AG04450 (cell line): ENCODE measurements at regions not wholly inside any gene's neighbourhood (a gene's known extent, or its start where the extent isn't known, plus 50 kb on each side); places are given as distances from the start of the nearest gene placed in this dataset.

Source experiments
- CTCF ChIA-PET: fragments of 300-600, 350-600 bp; formaldehyde crosslinking; extraction: SDS; loops from one replicate; lab custom pipeline; 2022; ENCODE audit warnings: antibody characterized with exemption, inconsistent platforms; lab: Charles Lee
- POLR2A ChIA-PET: fragments of 350-600 bp; formaldehyde crosslinking; extraction: SDS; loops from one replicate; lab custom pipeline; 2021; ENCODE audit warnings: antibody characterized with exemption, inconsistent platforms; lab: Yijun Ruan, JAX
- DNase-seq: peaks from one replicate; pipeline ENCODE4 v3.0.0-alpha.2; 2011; ENCODE audit warnings: low read depth, low spot score
- H3K27ac ChIP-seq: one replicate; pipeline ENCODE4 v1.5.1; 2012; ENCODE audit warnings: low read depth, low read length, control low read depth
- H3K27me3 ChIP-seq: one replicate; pipeline ENCODE4 v1.6.0; 2012; ENCODE audit warnings: low read length; ENCODE audit not compliant: control insufficient read depth, insufficient read depth
- H3K4me3 ChIP-seq: 2 replicates; pipeline ENCODE4 v1.5.1; 2011; ENCODE audit warnings: mild to moderate bottlenecking, low read depth, low read length, control low read depth
- H3K9me3 ChIP-seq: 2 replicates; pipeline ENCODE4 v1.5.1; 2012; ENCODE audit warnings: low read length; ENCODE audit not compliant: control insufficient read depth, insufficient read depth
- TF ChIP-seq, protein P1 (sequence below): IDR thresholded peaks from 2 replicates; pipeline ENCODE4 v1.5.1; 2011; ENCODE audit warnings: low read depth, low read length, control low read depth, inconsistent platforms

DNA sequence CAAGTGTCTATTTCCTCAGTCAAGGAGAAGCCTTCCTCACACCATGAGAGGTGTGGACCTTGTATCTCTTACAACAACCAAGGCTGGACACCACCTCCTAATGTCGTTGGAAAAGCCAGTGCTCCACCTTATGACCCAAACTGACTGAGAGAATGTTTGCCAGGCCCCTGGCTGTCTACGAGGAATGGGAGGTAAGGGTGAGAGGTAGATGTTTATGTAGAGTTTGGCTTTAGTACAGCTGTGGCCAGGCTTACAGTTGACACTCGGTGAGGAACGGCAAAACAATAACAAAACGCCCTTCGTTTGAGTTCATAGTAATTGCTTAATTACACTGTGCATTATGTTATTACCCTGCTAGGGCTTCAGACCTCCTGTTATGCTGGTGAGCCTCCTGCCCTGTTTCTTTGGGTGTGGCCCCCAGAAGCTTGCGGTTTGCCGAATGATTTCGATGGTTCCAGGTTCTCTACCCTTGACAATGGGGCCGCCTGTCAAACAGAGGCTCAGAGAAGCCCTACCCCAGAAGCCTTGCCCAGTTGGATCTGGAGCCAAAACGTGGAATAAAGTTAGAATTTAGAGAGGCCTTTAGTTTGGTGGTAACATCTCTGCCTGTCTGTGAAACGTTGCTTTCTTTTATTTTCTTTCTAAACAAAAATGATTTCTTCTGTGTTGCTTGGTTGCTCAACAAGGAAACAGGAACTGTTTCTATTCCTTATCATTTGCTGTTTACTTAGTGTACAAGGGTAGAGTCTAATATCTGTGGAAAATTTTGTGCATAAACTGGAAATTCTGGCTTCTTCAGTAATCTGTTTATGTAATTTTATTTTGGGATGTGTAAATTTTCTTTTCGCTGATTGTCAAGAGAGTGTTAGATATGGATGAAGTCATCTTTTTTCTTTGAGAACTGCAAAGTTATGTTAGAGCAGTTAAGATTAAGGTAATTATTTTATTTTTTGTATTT is 60.4 kb upstream of the FOXQ1 start:
- no peak for DNase-seq
- Histone ChIP-seq H3K9me3 (no peaks in the 10 kb centered on the region), H3K27ac (no peak overlapping the region), H3K4me3 (no peak overlapping the region), H3K27me3 (peaks cover 3% of the 10 kb centered on the region)
- ChIA-PET POLR2A (no interaction called here), CTCF (no interaction called here)
- TF ChIP-seq, protein P1, sequence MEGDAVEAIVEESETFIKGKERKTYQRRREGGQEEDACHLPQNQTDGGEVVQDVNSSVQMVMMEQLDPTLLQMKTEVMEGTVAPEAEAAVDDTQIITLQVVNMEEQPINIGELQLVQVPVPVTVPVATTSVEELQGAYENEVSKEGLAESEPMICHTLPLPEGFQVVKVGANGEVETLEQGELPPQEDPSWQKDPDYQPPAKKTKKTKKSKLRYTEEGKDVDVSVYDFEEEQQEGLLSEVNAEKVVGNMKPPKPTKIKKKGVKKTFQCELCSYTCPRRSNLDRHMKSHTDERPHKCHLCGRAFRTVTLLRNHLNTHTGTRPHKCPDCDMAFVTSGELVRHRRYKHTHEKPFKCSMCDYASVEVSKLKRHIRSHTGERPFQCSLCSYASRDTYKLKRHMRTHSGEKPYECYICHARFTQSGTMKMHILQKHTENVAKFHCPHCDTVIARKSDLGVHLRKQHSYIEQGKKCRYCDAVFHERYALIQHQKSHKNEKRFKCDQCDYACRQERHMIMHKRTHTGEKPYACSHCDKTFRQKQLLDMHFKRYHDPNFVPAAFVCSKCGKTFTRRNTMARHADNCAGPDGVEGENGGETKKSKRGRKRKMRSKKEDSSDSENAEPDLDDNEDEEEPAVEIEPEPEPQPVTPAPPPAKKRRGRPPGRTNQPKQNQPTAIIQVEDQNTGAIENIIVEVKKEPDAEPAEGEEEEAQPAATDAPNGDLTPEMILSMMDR = no peak

DNA sequence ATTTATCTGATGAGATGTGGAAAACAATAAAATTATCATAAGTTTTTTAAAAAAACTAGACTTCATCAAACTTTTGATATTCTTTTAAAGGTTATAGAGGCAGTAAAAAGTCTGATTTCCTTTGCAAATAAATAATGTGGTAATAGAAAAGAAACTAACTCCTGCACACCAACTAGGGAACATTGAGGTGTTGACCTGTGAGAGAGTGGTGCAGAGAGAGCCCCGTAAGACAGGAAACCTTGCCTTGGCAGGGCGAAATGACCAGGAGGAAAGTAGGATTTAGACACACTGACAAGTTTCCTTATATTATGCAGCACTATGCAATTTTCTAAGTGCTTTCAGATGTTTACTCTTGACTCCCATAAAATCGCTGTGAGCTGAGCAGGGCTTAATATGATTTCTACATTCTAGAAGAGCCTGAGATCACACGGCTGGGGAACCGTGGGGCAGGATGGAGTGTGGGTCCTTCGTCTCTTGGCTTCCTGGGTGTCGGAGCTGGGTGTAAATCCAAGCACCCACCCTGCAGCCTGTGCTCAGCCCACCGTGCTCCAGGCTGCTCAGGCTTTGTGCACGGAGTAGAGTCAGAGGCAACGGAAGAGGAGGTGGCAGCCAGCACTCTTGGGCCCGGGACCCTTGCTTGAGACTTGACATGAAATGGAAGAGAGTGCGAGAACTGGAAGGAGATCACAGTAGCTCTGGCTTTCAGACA is 61.3 kb upstream of the FOXQ1 start:
- TF ChIP-seq, protein P1 = no peak
- peaks cover 3% of the 10 kb centered on the region for H3K27me3 ChIP-seq
- ChIA-PET POLR2A (no interaction called here), CTCF (no interaction called here)
- H3K4me3 ChIP-seq = no peak overlapping the region
- no peaks in the 10 kb centered on the region for H3K9me3 ChIP-seq
- DNase-seq = no peak
- no peak overlapping the region for H3K27ac ChIP-seq

DNA sequence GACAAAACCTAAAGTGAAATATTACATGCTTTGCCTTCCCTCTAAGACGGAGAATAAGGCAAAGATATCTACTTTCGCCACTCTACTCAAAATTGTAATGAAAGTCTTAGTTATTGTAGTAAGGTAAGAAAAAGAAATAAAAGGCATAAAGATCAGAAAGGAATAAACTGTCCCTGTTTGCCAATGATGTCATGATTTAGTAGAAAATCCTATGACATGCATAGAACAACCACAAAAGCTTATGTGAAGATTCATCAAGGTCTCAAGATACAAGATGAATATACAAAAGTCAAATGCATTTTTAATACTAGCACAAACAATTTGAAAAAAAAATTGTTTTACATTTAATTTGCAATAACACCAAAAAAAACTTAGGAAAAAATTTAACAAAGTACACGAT is 64.0 kb upstream of the FOXQ1 start:
- DNase-seq = no peak

DNA sequence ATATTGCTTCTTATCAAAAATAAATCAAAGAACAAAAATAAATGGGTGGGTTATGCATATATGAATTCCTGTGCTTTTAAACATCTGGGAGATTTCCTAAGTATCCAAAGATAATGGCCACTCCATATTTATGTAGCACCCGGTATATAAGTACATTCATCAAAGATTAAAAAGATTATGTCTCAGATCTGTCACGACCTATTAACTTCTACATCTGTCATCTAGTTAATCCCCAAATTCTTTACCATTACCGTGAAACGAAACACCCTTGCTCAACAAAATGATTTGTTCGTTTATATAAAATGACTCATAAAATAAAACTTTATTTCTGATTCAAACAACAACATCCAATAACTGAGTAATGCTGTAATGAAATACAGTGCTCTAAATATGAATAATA is 64.8 kb upstream of the FOXQ1 start:
- TF ChIP-seq, protein P1 = no peak
- POLR2A ChIA-PET = no interaction called here
- no peaks in the 10 kb centered on the region for H3K9me3 ChIP-seq
- peaks cover 6% of the 10 kb centered on the region for H3K27me3 ChIP-seq
- no peak overlapping the region for H3K27ac ChIP-seq
- no peak for DNase-seq
- no peak overlapping the region for H3K4me3 ChIP-seq
- CTCF ChIA-PET = no interaction called here

More for the DNA sequence above, 64.0 kb upstream of the FOXQ1 start:
- ChIA-PET POLR2A (no interaction called here), CTCF (no interaction called here)
- Histone ChIP-seq H3K9me3 (no peaks in the 10 kb centered on the region), H3K27me3 (peaks cover 6% of the 10 kb centered on the region), H3K4me3 (no peak overlapping the region), H3K27ac (no peak overlapping the region)
- TF ChIP-seq, protein P1 = no peak

DNA sequence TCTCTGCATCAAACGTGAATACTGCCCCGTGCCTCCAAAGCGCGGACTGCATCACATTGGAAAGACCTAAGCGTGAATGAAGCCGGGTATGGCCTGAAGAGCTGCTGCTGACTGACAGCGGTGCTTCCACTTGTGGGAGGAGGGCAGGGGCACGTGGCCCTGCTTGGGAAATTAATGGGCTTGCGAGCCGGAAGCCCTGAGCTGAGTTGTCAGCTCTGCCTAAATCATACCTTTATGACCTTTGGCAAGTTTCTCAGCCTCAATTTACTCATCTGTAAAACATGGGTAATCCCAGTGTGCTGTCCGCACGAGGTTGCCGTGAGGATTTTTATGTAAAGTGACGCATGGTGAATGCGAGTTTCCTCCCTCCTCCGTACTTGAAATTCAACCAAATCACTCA is 67.0 kb upstream of the FOXQ1 start:
- Histone ChIP-seq H3K9me3 (no peaks in the 10 kb centered on the region), H3K4me3 (no peak overlapping the region), H3K27me3 (peaks cover 4% of the 10 kb centered on the region), H3K27ac (no peak overlapping the region)
- ChIA-PET CTCF (no interaction called here), POLR2A (no interaction called here)
- DNase-seq = no peak
- TF ChIP-seq, protein P1 = no peak
